Fibroblast of lung (primary cell): ENCODE measurements at regions not wholly inside any gene's neighbourhood (a gene's known extent, or its start where the extent isn't known, plus 50 kb on each side); places are given as distances from the start of the nearest gene placed in this dataset.

Experiments
- DNase-seq, 2 donors: peaks; one replicate each; pipeline versions ENCODE4 v3.0.0 to v3.0.0-alpha.2; 2010; ENCODE audit warnings: low read depth in 2 of 2
- H2AFZ ChIP-seq: 2 replicates; pipeline ENCODE4 v1.5.1; 2012; ENCODE audit warnings: low read length, control low read depth, inconsistent platforms
- H3K27ac ChIP-seq: 2 replicates; pipeline ENCODE4 v1.5.1; 2011; ENCODE audit warnings: low read length, control low read depth; ENCODE audit not compliant: insufficient read depth
- H3K27me3 ChIP-seq: 2 replicates; pipeline ENCODE4 v1.5.1; 2011; ENCODE audit warnings: mild to moderate bottlenecking, low read length; ENCODE audit not compliant: control insufficient read depth, insufficient read depth
- H3K36me3 ChIP-seq: 2 replicates; pipeline ENCODE4 v1.5.1; 2011; ENCODE audit warnings: low read length; ENCODE audit not compliant: control insufficient read depth, insufficient read depth
- H3K4me1 ChIP-seq: 2 replicates; pipeline ENCODE4 v1.5.1; 2011; ENCODE audit warnings: low read length; ENCODE audit not compliant: control insufficient read depth, insufficient read depth; ENCODE audit errors: extremely low read depth
- H3K4me2 ChIP-seq: 2 replicates; pipeline ENCODE4 v1.5.1; 2011; ENCODE audit warnings: low read length, control low read depth; ENCODE audit not compliant: insufficient read depth; ENCODE audit errors: extremely low read depth
- H3K4me3 ChIP-seq, 4 experiments: fragments of 200-600 bp in 1 of 4; sonication (generic) in 1 of 4; replicated peaks in 1 of 4; 2 replicates each; pipeline ENCODE4 v1.5.1; 2011 to 2016; ENCODE audit warnings: low read length in 4 of 4, low read depth in 3 of 4, mild to moderate bottlenecking in 3 of 4, control low read depth in 2 of 4, inconsistent platforms in 1 of 4, mixed read lengths in 1 of 4; ENCODE audit not compliant: insufficient read depth in 1 of 4; ENCODE audit errors: control extremely low read depth in 1 of 4
- H3K79me2 ChIP-seq: 2 replicates; pipeline ENCODE4 v1.5.1; 2012; ENCODE audit warnings: mild to moderate bottlenecking, low read length, inconsistent platforms; ENCODE audit not compliant: control insufficient read depth, insufficient read depth
- H3K9ac ChIP-seq: 2 replicates; pipeline ENCODE4 v1.5.1; 2011; ENCODE audit warnings: mild to moderate bottlenecking, low read length, control low read depth; ENCODE audit not compliant: insufficient read depth
- H3K9me3 ChIP-seq: 2 replicates; pipeline ENCODE4 v1.5.1; 2012; ENCODE audit warnings: low read depth, low read length; ENCODE audit not compliant: control insufficient read depth, insufficient read depth
- H4K20me1 ChIP-seq: 2 replicates; pipeline ENCODE4 v1.5.1; 2011; ENCODE audit warnings: low read length; ENCODE audit not compliant: control insufficient read depth, insufficient read depth; ENCODE audit errors: extremely low read depth
- CTCF ChIP-seq, 2 donors: IDR thresholded peaks in 1 of 2; conservative IDR thresholded peaks in 1 of 2; 1 replicate in 1 of 2; 2 replicates in 1 of 2; pipeline ENCODE4 v1.5.1; 2011 to 2012; ENCODE audit warnings: low read length in 2 of 2, control low read depth in 1 of 2, inconsistent platforms in 1 of 2, low read depth in 1 of 2, mild to moderate bottlenecking in 1 of 2
- EZH2 ChIP-seq: IDR thresholded peaks from 2 replicates; pipeline ENCODE4 v1.5.1; 2012; ENCODE audit warnings: low read length, control low read depth, mild to moderate bottlenecking; ENCODE audit errors: missing control alignments

GRCh38 chr7:19465861-19466260 lies 243.0 kb downstream of the POLR1F start:
- H3K9me3 ChIP-seq: no peaks in the 10 kb centered on the region
- no peak overlapping the region for H3K9ac ChIP-seq
- H3K4me1 ChIP-seq: no peaks in the 10 kb centered on the region
- H2AFZ ChIP-seq: no peak overlapping the region
- H3K27me3 ChIP-seq: no peaks in the 10 kb centered on the region
- H3K4me3 ChIP-seq: no peak overlapping the region
- no peak for TF ChIP-seq EZH2
- no peak for TF ChIP-seq CTCF (conservative IDR thresholded peaks at IDR 0.05 in 1 of 2, IDR thresholded peaks at IDR 0.05 in 1 of 2; ENCODE audit: low read depth in 1 of 2, low read length in 2 of 2)
- H4K20me1 ChIP-seq: no peaks in the 10 kb centered on the region
- no peaks in the 10 kb centered on the region for H3K36me3 ChIP-seq
- no peak overlapping the region for H3K27ac ChIP-seq
- no peak for DNase-seq
- H3K4me2 ChIP-seq: no peak overlapping the region
- no peaks in the 10 kb centered on the region for H3K79me2 ChIP-seq

- Histone ChIP-seq H2AFZ (no peak overlapping the region), H3K79me2 (no peaks in the 10 kb centered on the region), H3K4me2 (no peak overlapping the region), H3K9me3 (no peaks in the 10 kb centered on the region), H3K4me1 (no peaks in the 10 kb centered on the region), H3K27me3 (no peaks in the 10 kb centered on the region), H3K27ac (no peak overlapping the region), H3K9ac (no peak overlapping the region), H3K36me3 (no peaks in the 10 kb centered on the region), H4K20me1 (no peaks in the 10 kb centered on the region), H3K4me3 (no peak overlapping the region)
- no peak for TF ChIP-seq CTCF (conservative IDR thresholded peaks at IDR 0.05 in 1 of 2, IDR thresholded peaks at IDR 0.05 in 1 of 2; ENCODE audit: low read depth in 1 of 2, low read length in 2 of 2)
- TF ChIP-seq EZH2: no peak
- no peak for DNase-seq
These were observed 244.1 kb downstream of the POLR1F start for GRCh38 chr7:19464751-19465150.

- Histone ChIP-seq H3K4me1 (no peaks in the 10 kb centered on the region), H4K20me1 (no peaks in the 10 kb centered on the region), H3K9ac (no peak overlapping the region), H3K27me3 (no peaks in the 10 kb centered on the region), H3K36me3 (no peaks in the 10 kb centered on the region), H3K27ac (no peak overlapping the region), H3K4me2 (no peak overlapping the region), H3K79me2 (no peaks in the 10 kb centered on the region), H3K4me3 (no peak overlapping the region), H2AFZ (no peak overlapping the region), H3K9me3 (no peaks in the 10 kb centered on the region)
- DNase-seq: peak in 1 of 2 donors; percentile 7
- no peak for TF ChIP-seq EZH2
- TF ChIP-seq CTCF (conservative IDR thresholded peaks at IDR 0.05 in 1 of 2, IDR thresholded peaks at IDR 0.05 in 1 of 2; ENCODE audit: low read depth in 1 of 2, low read length in 2 of 2): no peak
These were observed 244.6 kb downstream of the POLR1F start for GRCh38 chr7:19464241-19464640.
